GM21390 (cell line): ENCODE measurements at regions not wholly inside any gene's neighbourhood (a gene's known extent, or its start where the extent isn't known, plus 50 kb on each side); places are given as distances from the start of the nearest gene placed in this dataset.

Experiments used
- ATAC-seq: cut with Tn5 transposase; IDR thresholded peaks from one replicate; pipeline ENCODE4 v1.9.1; 2021; ENCODE audit not compliant: unreplicated experiment

- peak; percentile 32 for ATAC-seq
These were observed 2184.4 kb upstream of the TENM3 start for GRCh38 chr4:180058691-180059215.

- ATAC-seq: no peak
These were observed 2183.9 kb upstream of the TENM3 start for GRCh38 chr4:180059216-180059881.

GRCh38 chr4:180060159-180060889 is 2182.9 kb upstream of the TENM3 start:
- no peak for ATAC-seq

GRCh38 chr4:180081072-180081471 is 2162.1 kb upstream of the TENM3 start:
- ATAC-seq: no peak

GRCh38 chr4:180084561-180084960 is 2158.6 kb upstream of the TENM3 start:
- ATAC-seq: no peak

- ATAC-seq: no peak
These were observed 2156.6 kb upstream of the TENM3 start for GRCh38 chr4:180086480-180087190.

GRCh38 chr4:180098586-180098985 is 2144.6 kb upstream of the TENM3 start:
- no peak for ATAC-seq

GRCh38 chr4:180099957-180100356 is 2143.2 kb upstream of the TENM3 start:
- ATAC-seq: no peak

- no peak for ATAC-seq
These were observed 2142.5 kb upstream of the TENM3 start for GRCh38 chr4:180100433-180101344.

- ATAC-seq: no peak
These were observed 2141.7 kb upstream of the TENM3 start for GRCh38 chr4:180101348-180102083.

GRCh38 chr4:180103794-180104193 is 2139.4 kb upstream of the TENM3 start:
- ATAC-seq: no peak

GRCh38 chr4:180105362-180105761 is 2137.8 kb upstream of the TENM3 start:
- no peak for ATAC-seq

GRCh38 chr4:180106122-180106521 is 2137.1 kb upstream of the TENM3 start:
- ATAC-seq: no peak

GRCh38 chr4:180106997-180107396 is 2136.2 kb upstream of the TENM3 start:
- no peak for ATAC-seq

GRCh38 chr4:180116840-180117239 is 2126.4 kb upstream of the TENM3 start:
- ATAC-seq: no peak

GRCh38 chr4:180120068-180120467 is 2123.1 kb upstream of the TENM3 start:
- no peak for ATAC-seq

- peak; percentile 59 for ATAC-seq
These were observed 2108.9 kb upstream of the TENM3 start for GRCh38 chr4:180134091-180134866.

GRCh38 chr4:180141734-180142133 is 2101.5 kb upstream of the TENM3 start:
- no peak for ATAC-seq

GRCh38 chr4:180148737-180149136 is 2094.5 kb upstream of the TENM3 start:
- no peak for ATAC-seq
